ENCODE measurements at regions not wholly inside any gene's neighbourhood (a gene's known extent, or its start where the extent isn't known, plus 50 kb on each side); places are given as distances from the start of the nearest gene placed in this dataset.
"Not testable (repeated sequence)": the region's sequence is repeated elsewhere in the genome, so short reads cannot be mapped to it uniquely, and the experiment has no call there.

GRCh38 chr5:40437452-40437861, 242.3 kb upstream of the PTGER4 start:
- TF ChIP-seq CTCF (conservative IDR thresholded peaks at IDR 0.05; ENCODE audit: low read depth, low read length), result no peak
- no peak overlapping the region for H3K4me3 ChIP-seq (ENCODE audit: low read depth, low read length)
- DNase-seq (ENCODE audit: low read depth), result peak; percentile 94

DNA sequence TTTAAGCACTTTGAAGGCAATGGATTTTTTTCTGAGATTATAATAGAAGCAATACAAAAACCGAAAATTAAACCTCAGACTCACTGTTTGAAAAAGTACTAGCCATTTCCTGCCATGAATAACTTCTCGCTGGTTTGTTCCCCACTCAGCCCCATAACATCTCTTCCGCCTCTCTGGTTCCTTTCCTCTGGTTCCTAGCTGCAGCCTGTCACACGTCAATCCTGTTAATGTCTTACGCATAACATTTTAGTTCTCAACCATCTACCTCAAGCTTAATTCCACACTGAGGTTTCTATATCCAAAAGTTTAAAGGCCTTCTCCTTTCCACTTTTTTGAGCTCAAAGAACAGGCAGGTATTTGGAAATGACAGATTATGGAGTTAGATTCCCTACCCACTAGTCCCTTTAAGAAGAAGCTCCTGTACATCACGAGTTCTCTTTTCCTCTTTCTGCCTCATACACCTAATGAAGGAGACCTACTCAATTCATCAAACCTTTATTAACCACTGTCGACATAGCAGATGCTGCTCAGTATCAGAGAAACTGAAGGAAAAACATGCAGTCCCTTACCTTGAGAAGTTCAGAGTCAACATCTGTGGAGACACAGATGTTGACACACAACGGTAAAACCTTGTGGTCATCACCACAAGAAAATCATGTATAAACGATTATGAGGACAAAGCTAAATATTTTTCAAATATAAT, 243.0 kb upstream of the PTGER4 start:
- no peak overlapping the region for H3K4me3 ChIP-seq (ENCODE audit: low read depth, low read length)
- no peak for TF ChIP-seq CTCF (conservative IDR thresholded peaks at IDR 0.05; ENCODE audit: low read depth, low read length)
- no peak for DNase-seq (ENCODE audit: low read depth)

DNA sequence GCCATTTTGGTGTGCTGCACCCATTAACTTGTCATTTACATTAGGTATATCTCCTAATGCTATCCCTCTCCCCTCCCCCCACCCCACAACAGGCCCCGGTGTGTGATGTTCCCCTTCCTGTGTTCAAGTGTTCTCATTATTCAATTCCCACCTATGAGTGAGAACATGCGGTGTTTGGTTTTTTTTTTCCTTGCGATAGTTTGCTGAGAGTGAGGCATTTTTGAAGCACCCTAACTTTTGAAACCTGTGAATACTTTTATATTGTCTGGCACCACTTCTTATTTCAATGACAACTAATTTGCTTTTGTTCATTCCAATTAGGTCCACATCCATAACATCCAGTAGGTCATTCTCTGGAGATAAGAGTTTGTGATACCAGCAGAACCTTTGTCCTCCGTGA, 244.0 kb upstream of the PTGER4 start:
- DNase-seq (ENCODE audit: low read depth); H3K4me3 ChIP-seq (ENCODE audit: low read depth, low read length): not testable (repeated sequence)

GRCh38 chr5:40432836-40433235, 246.9 kb upstream of the PTGER4 start:
- H3K4me3 ChIP-seq (ENCODE audit: low read depth, low read length), result no peak overlapping the region
- no peak for DNase-seq (ENCODE audit: low read depth)
- TF ChIP-seq CTCF (conservative IDR thresholded peaks at IDR 0.05; ENCODE audit: low read depth, low read length), result no peak

GRCh38 chr5:40431734-40432133, 248.0 kb upstream of the PTGER4 start:
- no peak for DNase-seq (ENCODE audit: low read depth)
- no peak for TF ChIP-seq CTCF (conservative IDR thresholded peaks at IDR 0.05; ENCODE audit: low read depth, low read length)
- H3K4me3 ChIP-seq (ENCODE audit: low read depth, low read length), result no peak overlapping the region

DNA sequence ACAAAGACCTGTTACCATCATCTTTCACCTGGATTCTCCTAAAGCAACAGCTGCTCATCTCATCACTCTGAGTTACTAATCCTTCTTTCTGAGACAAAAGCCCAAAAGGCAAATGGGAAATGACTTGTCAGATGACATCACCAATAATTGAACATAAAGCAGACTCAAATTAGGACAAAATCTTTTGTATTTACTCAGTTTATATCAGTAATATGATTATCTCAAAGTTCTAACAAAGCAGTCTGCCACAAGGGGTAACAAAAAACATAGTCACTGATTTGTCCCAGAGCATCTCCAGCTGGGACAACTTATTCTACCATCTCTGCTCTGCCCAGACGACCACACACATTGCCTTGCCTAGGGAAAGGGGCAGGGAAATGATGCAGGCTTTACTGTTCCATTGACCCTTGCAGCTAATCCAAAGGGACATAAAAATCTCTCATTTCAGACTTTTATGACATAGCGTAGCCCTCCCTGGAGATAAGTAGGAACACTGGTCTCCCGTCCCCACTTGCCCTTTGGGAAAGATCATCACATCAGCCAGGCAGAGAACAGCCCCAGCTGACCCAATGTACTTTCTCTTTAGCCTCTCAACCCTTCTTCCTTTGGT, 249.5 kb upstream of the PTGER4 start:
- no peak for DNase-seq (ENCODE audit: low read depth)
- no peak for TF ChIP-seq CTCF (conservative IDR thresholded peaks at IDR 0.05; ENCODE audit: low read depth, low read length)
- H3K4me3 ChIP-seq (ENCODE audit: low read depth, low read length), result no peak overlapping the region

- no peak overlapping the region for H3K4me3 ChIP-seq (ENCODE audit: low read depth, low read length)
- no peak for TF ChIP-seq CTCF (conservative IDR thresholded peaks at IDR 0.05; ENCODE audit: low read depth, low read length)
- peak; percentile 65 for DNase-seq (ENCODE audit: low read depth)
Observed at GRCh38 chr5:40429258-40430100, 250.2 kb upstream of the PTGER4 start.

Measured in choroid plexus epithelial cell (primary cell).